Activated CD4-positive, alpha-beta T cell treated with anti-CD3 and anti-CD28 coated beads, Interleukin-2, amount 50 U/mL, for 48 hours (primary cell): ENCODE measurements at regions not wholly inside any gene's neighbourhood (a gene's known extent, or its start where the extent isn't known, plus 50 kb on each side); places are given as distances from the start of the nearest gene placed in this dataset.
A peak's percentile ranks its signal among the peaks of the same experiment; 100 is the strongest.

Experiments
- DNase-seq, 2 experiments: peaks; one replicate each; pipeline ENCODE4 v3.0.0-alpha.2; 2020

DNA sequence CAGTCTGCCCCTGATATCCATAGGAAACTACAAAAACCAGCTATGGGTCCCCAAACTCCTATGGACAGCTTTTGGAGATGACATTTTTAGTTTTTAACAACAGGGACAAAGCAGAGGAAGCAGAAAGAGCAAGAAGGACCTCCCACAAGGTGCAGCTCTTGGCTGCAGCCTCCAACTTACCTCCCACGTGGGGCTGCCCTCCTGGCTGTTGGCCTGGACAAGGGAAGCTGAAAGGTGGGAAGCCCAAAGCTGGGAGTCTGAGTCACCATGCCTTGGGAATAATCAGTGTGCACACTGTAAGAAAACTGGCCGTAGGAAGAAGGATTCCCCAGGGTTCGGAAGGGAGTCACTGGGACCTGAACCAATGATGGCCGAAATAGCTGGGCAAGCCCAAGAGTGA is 51.8 kb upstream of the PAX1 start:
- no peak for DNase-seq

DNA sequence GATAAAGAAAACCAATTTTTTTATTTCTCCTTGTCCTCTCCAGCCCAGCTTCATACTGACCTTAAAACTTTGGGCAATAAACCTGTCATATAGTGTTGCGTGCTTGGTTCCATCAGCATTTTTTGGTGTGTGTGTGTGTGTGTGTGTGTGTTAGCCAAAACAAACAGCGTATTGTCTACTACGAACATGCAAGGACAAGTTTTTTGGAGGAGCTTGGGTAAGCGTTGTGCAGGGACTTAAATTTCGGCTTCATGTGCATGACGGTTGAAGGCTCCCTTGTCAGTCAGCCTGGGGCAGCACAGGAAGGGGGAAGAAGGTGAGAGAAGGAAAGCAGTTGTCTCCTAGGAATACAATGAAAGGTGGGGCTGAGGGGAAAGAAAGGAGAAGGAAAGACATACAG is 62.0 kb upstream of the PAX1 start:
- DNase-seq = no peak

DNA sequence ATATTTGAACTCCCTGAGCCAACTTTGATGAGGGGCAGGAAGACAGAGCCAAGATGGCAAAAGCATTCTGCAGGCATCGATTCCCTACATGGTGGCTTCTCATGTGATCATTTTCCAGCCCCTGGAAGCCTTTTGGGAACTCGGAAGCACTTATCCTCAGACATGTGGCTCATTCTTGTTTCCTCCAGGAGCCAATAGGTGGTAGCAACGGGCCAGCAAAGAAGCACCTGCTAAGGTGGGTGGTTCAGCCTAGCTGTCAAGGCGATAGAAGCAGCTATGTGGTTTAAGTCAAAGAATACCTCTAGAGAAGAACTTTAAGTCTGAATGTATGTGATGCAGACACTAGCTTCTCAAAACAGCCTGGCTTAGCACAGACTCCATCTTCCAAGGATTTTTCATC is 64.9 kb upstream of the PAX1 start:
- DNase-seq = peak in 1 of 2 experiments; percentile 12

DNA sequence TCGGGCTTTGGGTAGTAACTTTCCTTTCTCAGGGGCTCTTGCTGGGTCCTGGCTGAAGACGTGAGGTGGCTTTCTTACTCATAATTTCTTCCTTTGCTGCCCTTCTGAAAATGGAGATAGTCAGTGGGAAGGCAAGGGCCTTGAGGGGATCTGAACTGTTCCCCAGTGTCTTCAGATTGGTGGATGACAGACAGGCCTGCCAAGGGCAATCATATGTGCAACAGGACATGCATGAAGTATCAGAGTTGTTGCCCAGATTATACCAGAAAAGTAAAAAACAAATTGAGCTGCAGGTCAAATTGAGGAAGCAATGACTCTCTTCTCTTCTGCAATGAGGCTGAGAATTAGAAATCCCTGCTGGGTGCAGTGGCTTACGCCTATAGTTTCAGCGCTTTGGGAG is 71.6 kb upstream of the PAX1 start:
- no peak for DNase-seq

DNA sequence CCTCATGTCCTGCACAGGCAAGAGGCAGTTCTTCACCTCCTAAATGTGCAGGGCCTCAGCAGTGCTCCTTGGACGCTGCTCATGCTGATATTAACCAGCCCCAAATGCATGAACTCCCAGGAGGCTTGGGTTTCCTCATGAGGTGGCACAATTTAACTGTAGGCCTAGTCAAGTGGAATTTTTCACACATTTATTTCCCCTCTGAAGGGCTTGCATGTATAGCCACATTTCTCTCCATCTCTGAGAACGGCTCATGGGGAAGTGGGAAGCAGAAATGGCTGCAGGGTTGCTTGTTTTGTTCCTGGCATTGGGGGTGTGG is 72.8 kb upstream of the PAX1 start:
- DNase-seq = no peak

DNA sequence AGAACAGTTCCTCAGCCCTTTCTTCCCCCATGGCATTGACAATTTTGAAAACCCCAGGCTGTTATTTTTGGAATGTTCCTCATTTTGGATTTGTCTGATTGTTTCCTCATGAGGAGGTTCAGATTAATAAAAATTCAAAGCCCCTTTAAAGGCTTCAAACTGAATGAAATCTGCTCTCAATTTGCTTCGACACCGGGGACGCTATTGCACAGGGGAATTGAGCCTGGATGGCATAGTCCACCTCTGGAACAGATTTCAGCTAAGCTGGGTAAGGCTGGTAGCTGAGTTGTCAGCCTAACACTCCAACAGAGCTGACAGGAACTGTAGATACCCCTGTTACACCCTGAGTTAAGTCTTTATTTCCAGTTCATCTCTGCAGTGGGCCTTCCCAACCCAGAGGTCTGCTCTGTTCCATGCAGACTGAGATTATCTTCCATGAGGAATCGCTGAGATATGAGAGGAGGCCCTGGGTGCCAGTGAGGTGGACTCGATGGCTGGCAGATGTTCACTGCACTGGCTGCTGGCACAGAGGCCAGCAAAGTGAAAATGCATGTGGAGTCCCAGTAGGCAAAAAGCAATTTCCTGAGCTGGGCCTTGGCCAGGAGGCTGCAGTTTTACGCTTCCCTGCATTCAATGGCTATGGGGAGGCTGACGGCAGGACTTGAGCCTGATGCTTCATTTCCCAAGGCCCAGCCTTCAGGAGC is 73.3 kb upstream of the PAX1 start:
- no peak for DNase-seq

DNA sequence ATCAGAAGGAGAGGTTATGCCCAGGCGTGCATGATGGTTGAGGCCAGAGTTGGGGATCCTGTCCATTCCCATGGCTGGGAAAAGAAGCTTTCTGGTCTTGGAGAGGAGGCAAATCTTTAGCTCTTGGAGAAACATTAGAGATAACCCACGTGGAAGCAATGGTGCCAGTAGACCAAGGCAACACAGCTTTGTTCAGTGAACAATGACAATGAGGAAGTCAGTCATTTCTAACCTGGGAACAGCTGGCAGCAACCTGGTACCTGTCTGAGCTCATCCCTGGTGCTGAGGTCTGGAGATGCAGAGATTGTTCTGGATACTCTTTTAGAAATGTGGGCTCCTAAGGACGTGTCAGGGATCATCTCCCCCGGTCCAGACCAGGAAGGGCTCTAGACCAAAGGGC is 76.7 kb upstream of the PAX1 start:
- DNase-seq = no peak

DNA sequence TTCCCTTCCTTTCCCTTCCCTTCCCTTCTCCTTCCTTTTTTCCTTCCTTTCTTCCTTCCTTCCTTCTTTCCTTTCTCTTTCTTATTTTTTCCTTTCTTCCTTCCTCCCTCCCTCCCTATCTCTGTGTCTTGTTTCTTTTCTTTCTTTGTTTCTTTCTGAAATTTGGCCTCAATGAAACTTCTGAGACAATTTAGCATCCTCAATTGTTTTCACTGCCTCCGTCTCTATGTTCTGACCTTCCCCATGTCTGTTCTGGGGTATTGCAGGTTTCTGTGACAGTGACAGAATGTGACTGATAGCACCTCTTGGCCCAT is 81.7 kb upstream of the PAX1 start:
- DNase-seq = no peak

DNA sequence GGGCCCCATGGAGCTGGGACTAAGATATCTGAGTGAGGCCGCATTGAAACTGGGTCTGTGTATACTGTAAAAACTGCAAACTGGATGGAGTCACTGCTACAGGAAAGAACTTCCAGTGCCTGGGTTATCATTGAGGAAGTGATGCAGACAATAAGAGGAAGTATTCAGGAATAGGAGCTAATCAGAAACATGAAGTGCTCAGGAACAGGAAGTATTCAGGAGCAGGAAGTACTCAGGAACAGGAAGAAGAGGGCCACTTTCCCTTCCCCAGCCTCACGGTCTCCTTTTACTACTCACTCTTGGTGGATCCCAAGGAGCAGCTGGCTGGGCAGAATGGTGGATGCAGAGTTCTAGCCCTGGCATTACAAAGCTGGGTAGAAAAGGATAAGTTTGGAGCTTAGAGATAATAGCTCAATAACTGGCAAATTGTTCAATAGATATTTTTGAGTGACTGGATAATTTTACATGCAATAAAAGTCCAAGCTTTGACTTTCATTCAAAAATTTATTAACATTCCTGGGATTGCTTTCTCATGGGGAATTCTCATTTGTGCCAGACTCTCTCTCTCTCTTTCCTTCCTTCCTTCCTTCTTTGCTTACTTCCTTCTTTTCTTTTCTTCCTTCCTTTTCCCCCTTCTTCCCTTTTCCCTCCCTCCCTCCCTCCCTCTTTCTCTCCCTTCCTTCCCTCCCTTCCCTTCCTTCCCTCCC is 82.2 kb upstream of the PAX1 start:
- no peak for DNase-seq

DNA sequence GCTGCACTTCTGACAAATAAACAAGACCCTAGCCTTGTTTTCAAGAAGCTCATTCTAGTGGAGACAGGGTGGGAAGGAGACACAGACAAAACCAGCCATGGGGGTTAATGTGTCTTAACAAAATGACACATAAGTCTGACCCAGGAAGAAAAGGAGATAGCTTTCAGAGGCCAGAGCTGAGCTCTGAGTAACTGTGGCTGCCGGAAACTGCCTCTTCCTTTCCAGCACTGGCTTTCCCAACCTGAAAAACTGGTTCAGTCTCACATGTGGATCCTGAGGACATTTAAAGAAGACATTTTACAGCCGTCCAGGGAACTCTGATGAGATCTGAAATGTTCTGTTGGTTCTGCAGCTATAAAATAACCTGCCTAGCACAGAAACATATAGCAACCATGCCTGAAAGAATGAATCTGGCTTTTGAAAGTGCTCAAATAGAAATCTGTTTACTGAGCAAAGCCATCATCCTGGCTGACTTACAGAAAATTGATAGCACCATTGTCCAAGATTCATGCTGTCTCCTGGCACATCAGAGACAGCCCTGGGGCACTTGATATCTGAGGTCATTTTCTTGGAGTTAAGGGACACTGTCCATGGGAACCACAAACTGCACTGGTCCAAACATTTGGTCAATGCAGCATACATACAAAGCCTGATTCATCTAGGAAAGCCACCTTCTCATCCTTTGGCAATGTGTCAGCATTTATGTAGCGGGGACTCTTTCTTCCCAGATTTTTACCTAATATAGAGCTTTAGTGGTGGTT is 83.2 kb upstream of the PAX1 start:
- no peak for DNase-seq

DNA sequence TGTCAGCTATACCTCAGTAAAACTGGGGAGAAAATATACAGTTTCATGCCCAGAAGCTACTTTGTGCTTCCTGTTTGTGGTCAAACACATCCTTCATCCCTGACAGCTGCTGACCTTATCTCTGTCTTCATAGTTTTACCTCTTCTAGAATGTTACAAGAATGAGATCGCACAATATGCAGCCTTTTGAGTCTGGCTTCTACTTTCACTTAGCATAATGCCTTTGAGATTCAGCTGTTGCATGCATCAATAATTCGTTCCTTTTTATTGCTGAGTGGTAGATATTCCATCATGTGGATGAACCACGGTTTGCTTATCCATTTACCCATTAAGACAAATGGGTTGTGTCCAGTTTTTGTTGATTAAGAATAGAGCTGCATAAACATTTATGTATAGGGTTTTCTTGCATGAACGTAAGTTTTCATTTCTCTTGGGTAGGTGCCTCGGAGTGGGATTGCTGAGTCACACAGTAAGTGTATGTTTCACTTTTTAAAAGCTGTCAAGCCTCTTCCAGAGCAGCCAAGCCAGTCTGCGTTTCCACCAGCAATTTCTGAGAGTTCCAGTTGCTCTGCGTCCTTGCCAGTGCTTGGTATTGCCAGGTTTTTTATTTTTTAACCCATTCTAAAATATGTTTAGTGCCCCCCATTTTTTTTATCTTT is 86.6 kb upstream of the PAX1 start:
- no peak for DNase-seq

DNA sequence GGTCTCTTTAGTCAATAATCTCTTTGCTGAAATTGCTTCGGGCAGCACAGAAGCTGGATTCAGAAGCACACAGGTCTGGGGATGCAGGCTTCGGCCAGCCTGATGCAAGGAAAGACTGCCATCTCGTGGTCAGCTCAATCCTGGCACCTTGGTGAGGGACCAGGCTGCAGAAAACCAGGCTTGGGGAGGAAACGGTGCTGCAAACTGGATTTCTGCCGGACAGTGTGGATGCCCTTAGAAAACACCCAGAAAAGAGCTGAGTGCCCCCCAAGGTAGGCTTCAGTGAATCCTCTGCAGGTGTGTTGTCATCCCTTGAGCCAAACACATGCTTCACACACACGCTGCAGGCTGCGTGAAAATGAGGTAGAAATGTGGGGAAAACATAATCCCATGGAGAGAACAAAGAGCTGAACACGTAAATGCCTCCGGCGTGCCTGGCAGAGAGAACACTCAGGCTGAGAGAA is 89.8 kb upstream of the PAX1 start:
- DNase-seq = peak; percentile 62 to 66

DNA sequence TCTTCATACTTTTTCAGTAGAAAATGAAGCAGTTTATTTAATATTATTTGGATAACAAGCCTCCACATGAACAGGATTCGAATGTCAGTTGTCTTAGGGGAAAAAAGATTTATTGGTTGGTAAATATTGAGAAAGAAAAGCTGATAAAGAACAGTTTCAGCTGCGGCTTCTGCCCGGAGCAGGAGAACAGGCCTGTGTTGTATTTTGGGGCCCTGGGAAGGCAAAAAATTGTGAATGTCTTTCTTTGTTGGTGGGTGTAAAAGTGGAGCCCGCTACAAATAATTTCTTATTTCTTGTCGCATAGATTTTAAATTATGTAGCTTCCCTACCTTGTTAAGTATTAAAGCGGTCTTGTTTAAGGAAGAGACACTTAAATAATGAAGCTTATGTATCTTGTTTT is 90.5 kb upstream of the PAX1 start:
- DNase-seq = no peak

DNA sequence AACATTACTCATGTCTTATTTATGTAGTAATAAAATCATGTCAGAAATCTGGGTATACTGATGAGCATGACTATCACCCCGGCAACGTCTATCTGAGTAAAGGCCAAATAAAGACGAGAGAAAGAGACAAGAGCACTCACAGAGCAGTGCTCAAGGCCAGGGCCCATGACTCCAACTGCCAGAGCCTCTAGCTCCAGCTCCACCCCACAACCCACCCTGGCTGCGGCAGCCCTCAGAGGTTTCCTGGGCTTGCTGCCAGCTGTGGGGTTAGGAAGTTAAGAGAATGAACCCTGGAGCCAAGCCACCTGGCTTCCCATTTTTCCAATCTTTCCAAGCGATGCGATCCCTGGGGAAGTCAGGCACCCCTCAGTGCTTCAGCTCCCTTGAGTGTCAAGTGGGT is 92.0 kb upstream of the PAX1 start:
- DNase-seq = no peak

DNA sequence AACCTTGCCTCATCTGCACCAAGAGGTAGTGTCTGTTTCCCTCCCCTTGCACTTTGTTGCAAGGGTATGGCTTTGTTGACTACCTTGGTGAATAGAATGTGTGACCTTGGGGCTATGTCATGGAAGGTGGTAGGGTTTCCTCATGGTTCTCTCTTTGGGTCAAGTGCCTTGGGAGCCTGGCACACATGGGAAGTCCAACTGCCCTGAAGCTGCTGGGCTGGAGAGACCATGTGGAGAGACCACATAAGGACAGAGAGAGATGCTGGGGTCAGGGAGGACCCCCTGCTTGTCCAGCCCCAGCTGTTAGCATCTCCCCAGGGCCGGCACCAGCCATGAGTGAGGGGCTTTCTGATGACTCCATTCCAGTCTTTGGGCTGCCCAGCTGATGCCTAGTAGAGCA is 95.5 kb upstream of the PAX1 start:
- no peak for DNase-seq

DNA sequence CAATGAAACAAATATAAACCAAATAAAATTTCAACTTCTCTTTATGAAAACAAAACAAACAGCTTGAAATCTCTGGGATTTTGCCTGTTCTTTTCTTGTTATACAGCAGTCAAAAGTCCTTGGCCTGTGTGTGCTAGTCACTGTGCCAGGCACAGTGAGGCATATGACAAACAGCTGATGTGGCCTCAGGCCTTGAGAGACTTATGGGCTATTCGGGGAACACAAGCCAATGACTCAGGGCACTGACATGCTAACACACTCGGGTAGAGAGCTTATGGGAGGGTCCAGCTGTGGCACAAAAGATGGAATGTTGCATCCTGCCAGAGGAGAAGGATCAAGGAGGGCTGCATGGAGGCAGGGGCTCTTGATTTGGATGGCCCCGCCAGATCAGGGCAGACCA is 95.4 kb upstream of the NKX2-2 start:
- no peak for DNase-seq

DNA sequence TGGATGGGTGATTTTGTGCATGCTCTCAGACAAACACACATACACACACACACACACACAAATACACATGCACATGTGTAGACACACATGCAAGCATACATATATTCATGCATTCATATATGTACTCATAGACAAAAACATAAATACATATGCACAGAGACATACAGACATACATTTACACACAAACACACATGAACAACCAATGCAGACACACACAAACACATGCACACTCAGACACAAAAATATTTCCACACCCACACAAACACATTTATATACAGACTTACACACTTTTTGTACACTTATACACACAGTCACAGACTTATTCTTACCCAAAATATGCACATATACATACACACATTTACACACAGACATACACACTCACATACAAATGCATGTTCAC is 94.9 kb upstream of the NKX2-2 start:
- DNase-seq = no peak

DNA sequence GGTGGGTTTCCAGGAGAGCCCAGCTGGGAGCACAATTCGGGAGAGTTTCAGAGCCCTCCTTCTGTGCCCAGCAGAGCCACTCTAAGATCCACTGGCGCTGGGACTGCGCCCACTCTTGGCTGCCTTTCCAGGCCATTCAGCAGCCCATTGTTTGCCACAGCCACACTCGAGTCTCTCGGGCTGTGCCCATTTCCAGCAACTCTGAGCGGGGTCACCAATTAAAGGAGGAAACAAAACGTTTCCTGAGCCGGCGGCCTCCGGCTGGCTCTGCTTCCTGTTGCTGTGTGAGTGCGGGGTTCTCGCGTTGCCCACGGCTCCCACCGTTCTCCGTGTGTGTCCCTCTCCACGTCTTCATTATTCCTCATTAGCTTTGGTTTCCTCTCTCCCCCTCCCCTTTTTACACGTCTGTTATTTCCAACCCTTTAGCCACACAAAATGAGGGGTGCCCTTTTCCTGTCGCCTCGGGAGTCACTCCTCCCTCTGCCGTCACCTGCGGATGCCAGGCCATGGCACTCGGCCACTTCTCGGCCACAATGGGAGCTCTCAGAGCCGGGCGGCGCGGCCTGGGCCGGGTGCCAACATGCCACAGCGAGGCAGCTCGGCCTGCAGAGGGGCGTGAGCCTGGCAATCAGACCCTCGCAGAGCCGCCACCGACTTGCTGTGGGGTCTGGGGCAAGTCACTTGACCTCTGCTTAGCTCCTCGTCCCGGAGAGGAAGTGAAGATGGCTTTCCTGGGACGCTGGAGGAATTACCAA is 94.3 kb upstream of the NKX2-2 start:
- no peak for DNase-seq

DNA sequence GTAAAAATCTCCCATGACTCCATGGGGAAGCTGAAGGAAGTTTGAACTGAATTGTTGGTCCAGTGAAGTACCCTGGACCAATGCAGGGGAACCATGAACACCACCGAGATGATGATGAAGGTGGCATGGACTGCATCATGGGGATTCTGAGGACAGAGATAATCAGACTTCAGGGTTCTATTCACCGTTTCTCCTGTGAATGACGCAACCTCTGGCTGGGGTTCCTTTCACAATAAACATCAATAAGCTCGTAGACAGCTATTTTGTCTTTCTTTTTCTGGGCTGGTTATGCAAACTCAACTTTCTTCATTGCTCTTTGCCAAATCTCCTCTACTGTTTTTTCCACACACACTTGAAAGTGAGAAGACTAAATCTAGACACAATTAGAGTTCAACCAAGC is 87.9 kb upstream of the NKX2-2 start:
- no peak for DNase-seq

DNA sequence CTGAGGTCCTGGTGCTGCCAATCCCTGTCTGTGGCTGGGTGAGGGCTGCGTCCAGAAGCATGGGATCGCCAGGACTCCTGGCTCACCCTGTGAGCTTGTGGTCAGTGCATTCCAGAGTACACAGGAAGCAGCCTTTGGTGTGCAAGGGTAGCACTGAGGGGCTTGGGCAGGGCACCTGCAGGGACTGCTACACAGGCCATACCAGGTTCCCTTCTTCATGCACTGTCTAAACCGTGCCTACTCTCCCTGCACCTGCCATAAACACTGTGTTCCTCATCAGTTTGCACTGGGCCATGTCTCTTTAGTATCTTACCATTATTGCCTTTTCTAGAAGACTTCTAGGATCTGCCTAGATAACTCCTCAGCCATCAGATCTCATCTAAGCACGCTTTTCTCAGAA is 72.8 kb upstream of the NKX2-2 start:
- DNase-seq = no peak

DNA sequence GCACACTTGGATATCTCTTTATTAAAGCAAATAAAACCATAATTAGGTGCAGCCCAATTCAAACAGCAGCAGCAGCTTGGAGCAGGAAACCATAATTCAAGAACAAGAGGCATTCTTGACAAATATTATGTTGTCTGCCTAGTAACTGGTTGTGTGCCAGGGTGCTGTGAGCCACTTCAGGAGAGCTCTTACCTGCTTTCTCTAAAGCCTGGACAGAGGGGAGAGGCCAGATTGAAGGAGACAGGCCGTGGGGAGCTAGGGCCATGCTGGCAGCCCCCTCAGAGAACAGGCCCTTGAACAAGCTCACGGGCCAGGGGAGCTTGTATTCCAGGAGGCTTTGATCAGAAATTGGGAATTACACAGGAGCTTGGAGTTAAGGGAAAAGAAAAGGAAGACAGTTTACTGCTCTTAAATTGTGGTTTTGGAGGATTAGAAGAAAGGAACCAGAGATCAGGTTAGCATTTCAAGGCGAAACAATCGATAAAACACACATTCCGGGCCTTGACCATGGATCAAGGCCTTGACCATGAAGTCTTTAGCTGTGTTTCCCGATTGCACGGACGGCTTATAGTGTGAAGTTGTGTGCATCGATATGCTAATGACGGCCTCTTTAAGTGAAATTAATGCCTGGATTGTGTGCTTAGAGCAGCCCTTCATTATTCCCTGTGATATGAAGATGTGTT is 69.8 kb upstream of the NKX2-2 start:
- no peak for DNase-seq

DNA sequence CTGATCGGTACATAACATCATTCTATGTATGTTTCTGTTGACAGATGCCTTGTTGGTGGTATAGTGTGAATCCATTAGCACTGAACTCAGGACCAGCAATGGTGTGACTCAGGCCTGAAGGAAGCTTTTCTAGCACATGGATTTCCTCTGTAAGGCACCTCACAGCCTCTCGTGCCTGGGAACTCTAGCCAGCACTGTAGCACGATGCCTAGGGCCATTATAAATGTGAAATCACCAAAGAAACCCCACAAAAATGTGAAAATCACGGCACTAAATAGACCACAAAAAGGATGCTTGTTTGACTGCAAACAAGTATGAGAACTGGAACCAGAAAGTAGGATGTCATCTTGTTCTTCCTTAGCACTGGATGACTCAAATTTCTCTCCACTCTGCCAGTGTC is 63.7 kb upstream of the NKX2-2 start:
- no peak for DNase-seq
